ENCODE measurements at regions not wholly inside any gene's neighbourhood (a gene's known extent, or its start where the extent isn't known, plus 50 kb on each side); places are given as distances from the start of the nearest gene placed in this dataset.

DNA sequence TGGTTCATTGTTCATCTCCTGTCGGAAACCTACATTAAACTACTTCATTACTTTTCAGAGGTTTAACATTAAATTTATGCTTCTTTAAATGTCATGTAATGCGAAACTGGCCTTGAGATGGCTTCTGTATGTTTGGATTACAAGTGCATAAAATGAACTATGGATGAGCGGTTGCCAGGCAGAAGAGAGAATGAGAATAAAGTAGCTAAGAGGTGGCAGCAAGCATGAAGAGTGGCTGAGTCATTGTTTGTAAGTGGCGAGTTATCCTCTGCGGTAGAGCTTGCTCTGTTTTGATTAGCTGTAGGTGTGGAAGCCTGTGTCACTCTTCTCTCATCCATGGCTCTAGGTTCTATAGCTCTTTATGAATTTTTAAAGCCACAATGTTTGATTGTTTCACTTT is 1139.6 kb upstream of the PCDH9 start:
- TF ChIP-seq POLR2AphosphoS5 (IDR thresholded peaks at IDR 0.05; ENCODE audit: borderline replicate concordance, low read depth, low read length) (no peak), EZH2 (IDR thresholded peaks at IDR 0.05) (no peak), FOXP2 (optimal IDR thresholded peaks at IDR 0.05; ENCODE audit: control extremely low read depth, extremely low read length, insufficient read depth) (no peak)

Data from SK-N-MC (cell line).